NCI-H2196 (cell line): ENCODE measurements at regions not wholly inside any gene's neighbourhood (a gene's known extent, or its start where the extent isn't known, plus 50 kb on each side); places are given as distances from the start of the nearest gene placed in this dataset.

Experiments used
- DNase-seq: peaks from one replicate; lab custom pipeline; 2025; ENCODE audit not compliant: unreplicated experiment; lab: John Stamatoyannopoulos, UW

GRCh38 chr2:216553482-216554240 lies 55.0 kb downstream of the RPL37A start:
- no peak for DNase-seq

GRCh38 chr2:216554286-216554685 lies 55.6 kb downstream of the RPL37A start:
- no peak for DNase-seq

GRCh38 chr2:216554755-216555154 lies 56.1 kb downstream of the RPL37A start:
- DNase-seq: peak; percentile 18

GRCh38 chr2:216555274-216555673 lies 56.6 kb downstream of the RPL37A start:
- DNase-seq: peak; percentile 65

- no peak for DNase-seq
These were observed 57.6 kb downstream of the RPL37A start for GRCh38 chr2:216556202-216556601.

GRCh38 chr2:216557413-216557812 lies 58.8 kb downstream of the RPL37A start:
- no peak for DNase-seq

GRCh38 chr2:216557820-216558219 lies 59.2 kb downstream of the RPL37A start:
- DNase-seq: no peak

- DNase-seq: no peak
These were observed 61.0 kb downstream of the RPL37A start for GRCh38 chr2:216559625-216560156.

GRCh38 chr2:216560838-216561270 lies 62.2 kb downstream of the RPL37A start:
- no peak for DNase-seq

- DNase-seq: no peak
These were observed 64.2 kb downstream of the RPL37A start for GRCh38 chr2:216562696-216563435.

- DNase-seq: no peak
These were observed 65.0 kb downstream of the RPL37A start for GRCh38 chr2:216563646-216564045.

GRCh38 chr2:216564611-216565010 lies 66.0 kb downstream of the RPL37A start:
- no peak for DNase-seq

GRCh38 chr2:216565956-216566355 lies 67.3 kb upstream of the IGFBP2 start:
- no peak for DNase-seq

GRCh38 chr2:216568576-216568975 lies 64.6 kb upstream of the IGFBP2 start:
- no peak for DNase-seq

- no peak for DNase-seq
These were observed 63.5 kb upstream of the IGFBP2 start for GRCh38 chr2:216569765-216570164.

GRCh38 chr2:216570357-216570756 lies 62.9 kb upstream of the IGFBP2 start:
- DNase-seq: no peak

- DNase-seq: no peak
These were observed 61.9 kb upstream of the IGFBP2 start for GRCh38 chr2:216571178-216571908.

- DNase-seq: no peak
These were observed 61.2 kb upstream of the IGFBP2 start for GRCh38 chr2:216571909-216572513.

GRCh38 chr2:216572582-216573578 lies 60.3 kb upstream of the IGFBP2 start:
- DNase-seq: no peak

GRCh38 chr2:216574046-216574445 lies 59.2 kb upstream of the IGFBP2 start:
- no peak for DNase-seq
